Psoas muscle (tissue), 7 donors: ENCODE measurements at regions not wholly inside any gene's neighbourhood (a gene's known extent, or its start where the extent isn't known, plus 50 kb on each side); places are given as distances from the start of the nearest gene placed in this dataset.

Source experiments
- ATAC-seq, 4 donors: fragments of 200-7000 bp; cut with Tn5 transposase; one replicate each; pipeline ENCODE4 v1.9.1; 2020; ENCODE audit warnings: moderate library complexity in 3 of 4, mild to moderate bottlenecking in 2 of 4
- DNase-seq, 2 donors: peaks; one replicate each; pipeline ENCODE4 v3.0.0-alpha.2; 2020
- H3K27ac ChIP-seq: fragments of 200-600 bp; one replicate; pipeline ENCODE4 v1.8.0; 2022
- H3K27me3 ChIP-seq, 3 donors: fragments of 200-600 bp in 1 of 3; one replicate each; pipeline versions ENCODE4 v1.6.1 to v1.8.0; 2013 to 2022; ENCODE audit warnings: low read length in 2 of 3, mild to moderate bottlenecking in 2 of 3, moderate library complexity in 1 of 3; ENCODE audit not compliant: insufficient read depth in 3 of 3
- H3K36me3 ChIP-seq, 2 donors: fragments of 200-600 bp in 1 of 2; one replicate each; pipeline versions ENCODE4 v1.6.1 to v1.8.0; 2013 to 2022; ENCODE audit warnings: low read depth in 1 of 2, mild to moderate bottlenecking in 1 of 2, moderate library complexity in 1 of 2; ENCODE audit not compliant: insufficient read depth in 1 of 2
- H3K4me1 ChIP-seq: fragments of 200-600 bp; one replicate; pipeline ENCODE4 v1.8.0; 2022
- H3K4me3 ChIP-seq: fragments of 200-600 bp; one replicate; pipeline ENCODE4 v1.8.0; 2022; ENCODE audit warnings: mild to moderate bottlenecking
- H3K9me3 ChIP-seq: fragments of 200-600 bp; one replicate; pipeline ENCODE4 v1.8.0; 2022
- WGBS, 3 donors: extraction: QIAGEN DNeasy Blood & Tissue Kit; methylation state at CpG; one replicate each; pipeline versions ENCODE4 v1.1.6 to v1.1.7; 2013; 5-methylcytosine and 5-hydroxymethylcytosine counted together
- intact Hi-C, 2 donors: fragments of 100-400 bp; cut with DNase I; formaldehyde crosslinking; loops; one replicate each; pipeline versions ENCODE4 v1.11.0 to v1.14.2; 2022
- TF ChIP-seq, protein P1 (sequence below): fragments of 200-600 bp; IDR thresholded peaks from one replicate; pipeline ENCODE4 v1.8.0; 2022; ENCODE audit warnings: antibody characterized with exemption
- donor health status: healthy with polysubstance abuse.
- donor health status: DM: no; HTN: no; CAD: no; lungs with moderate emphysema.
- donor health status: Bipolar disorder and iron deficiency.
- donor health status: healthy.
- donor health status: DM: yes; HTN: yes; CAD: no.
- donor health status: DM: no; HTN: no; CAD: no.
- donor health status: DM: yes; HTN: yes; CAD: no.

DNA sequence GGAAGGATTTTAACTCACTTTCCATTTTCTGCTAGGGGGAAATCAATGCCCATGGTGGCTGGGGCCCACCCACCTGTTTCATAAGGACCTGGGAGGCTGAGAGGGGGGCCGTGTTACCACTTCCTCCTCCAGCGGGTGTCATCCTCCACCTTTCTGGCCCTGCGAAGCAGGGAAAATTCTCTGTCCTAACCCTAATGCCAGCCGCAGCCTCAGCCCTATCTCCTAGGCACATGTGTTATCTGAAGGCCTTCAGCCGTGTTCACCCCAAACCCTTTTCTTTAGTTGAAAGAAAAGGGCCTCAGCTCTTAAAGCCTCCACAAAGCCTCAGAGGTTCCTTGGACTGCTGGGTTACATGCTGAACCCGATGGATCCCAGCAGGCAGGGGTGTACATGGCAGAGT, 55.4 kb upstream of the NECTIN1 start:
- ATAC-seq (no peak), DNase-seq (no peak)
- H3K4me3 ChIP-seq = no peak overlapping the region
- H3K9me3 ChIP-seq = no peaks in the 10 kb centered on the region
- no peak overlapping the region for H3K27ac ChIP-seq
- TF ChIP-seq, protein P1, sequence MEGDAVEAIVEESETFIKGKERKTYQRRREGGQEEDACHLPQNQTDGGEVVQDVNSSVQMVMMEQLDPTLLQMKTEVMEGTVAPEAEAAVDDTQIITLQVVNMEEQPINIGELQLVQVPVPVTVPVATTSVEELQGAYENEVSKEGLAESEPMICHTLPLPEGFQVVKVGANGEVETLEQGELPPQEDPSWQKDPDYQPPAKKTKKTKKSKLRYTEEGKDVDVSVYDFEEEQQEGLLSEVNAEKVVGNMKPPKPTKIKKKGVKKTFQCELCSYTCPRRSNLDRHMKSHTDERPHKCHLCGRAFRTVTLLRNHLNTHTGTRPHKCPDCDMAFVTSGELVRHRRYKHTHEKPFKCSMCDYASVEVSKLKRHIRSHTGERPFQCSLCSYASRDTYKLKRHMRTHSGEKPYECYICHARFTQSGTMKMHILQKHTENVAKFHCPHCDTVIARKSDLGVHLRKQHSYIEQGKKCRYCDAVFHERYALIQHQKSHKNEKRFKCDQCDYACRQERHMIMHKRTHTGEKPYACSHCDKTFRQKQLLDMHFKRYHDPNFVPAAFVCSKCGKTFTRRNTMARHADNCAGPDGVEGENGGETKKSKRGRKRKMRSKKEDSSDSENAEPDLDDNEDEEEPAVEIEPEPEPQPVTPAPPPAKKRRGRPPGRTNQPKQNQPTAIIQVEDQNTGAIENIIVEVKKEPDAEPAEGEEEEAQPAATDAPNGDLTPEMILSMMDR = no peak
- intact Hi-C loops = no loop called here
- WGBS, 3 donors = 87 to 94% (median 91%) methylated on average over 6 of the region's 6 CpGs
- H3K36me3 ChIP-seq = no peaks in the 10 kb centered on the region
- peaks cover 0 to 10% (median 0%) of the 10 kb centered on the region in 3 donors for H3K27me3 ChIP-seq
- no peaks in the 10 kb centered on the region for H3K4me1 ChIP-seq

DNA sequence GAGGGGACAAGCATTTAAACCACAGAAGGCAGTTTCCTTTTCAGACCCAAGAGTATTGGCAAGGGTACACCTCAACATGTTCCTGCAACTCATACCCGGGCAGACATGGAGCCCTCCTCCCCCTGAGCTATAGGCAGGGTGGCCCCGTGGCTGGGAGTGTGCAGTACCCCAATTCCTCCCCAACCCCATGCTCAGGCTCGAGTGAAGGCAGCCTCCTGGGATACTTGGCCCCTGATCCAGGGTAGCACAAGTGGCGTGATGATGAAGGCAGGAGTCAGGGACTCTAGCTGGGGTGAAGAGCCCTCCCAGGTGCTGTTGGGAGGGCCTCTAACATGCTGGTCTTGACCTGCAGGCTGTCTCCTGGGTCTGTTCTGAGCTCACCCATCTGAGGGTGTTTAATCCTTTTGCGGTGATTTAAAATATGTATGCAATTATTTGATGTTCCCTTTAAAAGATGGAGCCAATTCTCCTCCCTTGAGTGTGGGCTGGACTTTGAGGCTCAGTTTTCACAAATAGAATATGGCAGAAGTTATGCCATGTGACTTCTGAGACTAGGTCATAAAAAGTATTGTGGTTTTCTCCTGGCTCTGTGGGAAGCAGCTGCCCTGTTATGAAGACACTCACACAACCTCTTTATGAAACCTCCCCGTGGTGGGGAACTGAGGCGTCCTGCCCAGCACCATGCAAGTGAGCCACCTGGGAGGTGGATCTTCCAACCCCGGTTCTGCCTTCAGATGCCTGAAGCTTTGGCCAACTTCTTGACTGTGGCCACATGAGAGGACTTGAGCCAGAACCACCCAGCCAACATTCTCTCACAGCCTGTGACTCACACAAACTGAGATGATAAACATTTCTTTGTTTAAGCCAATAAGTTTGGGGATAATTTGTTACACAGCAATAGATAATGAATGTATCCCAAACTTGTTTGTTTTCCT, 54.7 kb upstream of the NECTIN1 start:
- no peak for ATAC-seq

DNA sequence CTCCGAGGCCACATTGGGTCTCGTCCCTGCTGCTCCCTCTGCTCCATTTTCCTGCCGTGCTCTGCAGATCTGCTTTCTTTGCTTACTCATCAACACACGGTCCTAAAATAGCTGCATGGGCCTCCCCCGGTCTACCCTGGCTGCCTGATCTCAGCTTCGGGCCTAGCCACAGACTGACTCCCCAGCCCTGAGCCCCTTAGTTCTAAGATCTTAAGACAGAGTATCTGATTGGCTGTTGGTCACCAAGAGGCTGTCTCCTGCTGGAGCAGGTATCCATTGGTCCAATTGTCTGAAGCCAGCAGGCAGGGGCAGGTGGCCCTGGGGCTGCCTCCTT, 53.7 kb upstream of the NECTIN1 start:
- intact Hi-C loops = no loop called here
- Histone ChIP-seq H3K4me3 (no peak overlapping the region), H3K27ac (no peak overlapping the region), H3K9me3 (no peaks in the 10 kb centered on the region), H3K27me3 (peaks cover 0 to 11% (median 0%) of the 10 kb centered on the region in 3 donors), H3K36me3 (no peaks in the 10 kb centered on the region), H3K4me1 (no peaks in the 10 kb centered on the region)
- ATAC-seq (peak in 3 of 4 donors; percentile 29 to 57 (median 37)), DNase-seq (no peak)
- WGBS, 3 donors = 19 to 37% (median 26%) methylated on average over 6 of the region's 6 CpGs
- TF ChIP-seq, protein P1 = no peak

More for the DNA sequence above, 54.7 kb upstream of the NECTIN1 start:
- Histone ChIP-seq H3K27ac (no peak overlapping the region), H3K4me3 (no peak overlapping the region), H3K36me3 (no peaks in the 10 kb centered on the region), H3K9me3 (no peaks in the 10 kb centered on the region), H3K27me3 (peaks cover 0 to 11% (median 0%) of the 10 kb centered on the region in 3 donors), H3K4me1 (no peaks in the 10 kb centered on the region)
- no peak for DNase-seq
- intact Hi-C loops = no loop called here
- 79 to 81% (median 80%) methylated on average over 8 of the region's 8 CpGs for WGBS, 3 donors
- TF ChIP-seq, protein P1 = no peak

DNA sequence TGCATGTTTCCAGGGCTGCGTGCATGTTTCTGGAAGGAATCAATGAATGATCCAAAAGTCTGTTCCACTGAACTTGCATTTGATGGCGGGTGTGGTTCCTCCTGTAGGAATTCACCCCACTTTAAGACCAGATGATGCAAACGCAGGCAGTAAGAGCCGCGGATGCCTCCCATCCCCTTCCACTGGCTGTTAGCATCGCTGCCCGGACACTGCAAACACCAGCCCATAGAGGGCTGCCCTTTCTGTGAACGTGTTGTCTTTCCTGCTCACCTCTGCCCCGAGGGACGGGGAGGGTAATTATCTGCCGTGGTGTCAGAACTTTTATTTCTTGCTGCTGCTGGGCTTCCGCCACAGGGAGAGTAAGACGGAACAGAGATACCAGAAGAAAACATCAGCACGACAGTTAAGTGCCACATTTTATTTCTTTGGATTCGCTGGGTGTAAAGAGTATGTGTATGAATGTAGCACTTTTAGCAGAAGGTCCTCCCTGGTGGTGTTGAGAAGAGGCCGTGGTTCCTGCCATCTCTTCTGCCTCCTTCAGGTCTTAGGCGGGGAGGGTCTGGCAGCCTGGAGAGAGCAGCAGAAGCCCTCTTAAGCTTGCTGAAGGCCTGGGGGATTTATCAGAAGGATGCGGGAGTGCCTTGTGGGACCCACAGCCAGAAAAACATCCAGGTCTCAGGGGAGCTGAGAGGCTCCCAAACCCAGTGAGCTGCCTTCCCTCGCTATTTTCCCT, 53.2 kb upstream of the NECTIN1 start:
- TF ChIP-seq, protein P1 = no peak
- WGBS, 3 donors = 68 to 74% (median 69%) methylated on average over 19 of the region's 19 CpGs
- Histone ChIP-seq H3K36me3 (no peaks in the 10 kb centered on the region), H3K9me3 (no peaks in the 10 kb centered on the region), H3K27me3 (peaks cover 0 to 11% (median 0%) of the 10 kb centered on the region in 3 donors), H3K4me3 (no peak overlapping the region), H3K27ac (no peak overlapping the region), H3K4me1 (no peaks in the 10 kb centered on the region)
- intact Hi-C loops = no loop called here
- DNase-seq (no peak), ATAC-seq (no peak)
